ENCODE measurements at regions not wholly inside any gene's neighbourhood (a gene's known extent, or its start where the extent isn't known, plus 50 kb on each side); places are given as distances from the start of the nearest gene placed in this dataset.

- Histone ChIP-seq H3K79me2 (ENCODE audit: low read length) (no peaks in the 10 kb centered on the region), H3K4me2 (ENCODE audit: low read depth, low read length) (no peak overlapping the region), H3K9me3 (replicated peaks; ENCODE audit: insufficient read depth, low read length) (no peaks in the 10 kb centered on the region), H3K4me3 (ENCODE audit: low read length) (no peak overlapping the region), H4K20me1 (ENCODE audit: insufficient read depth, low read length) (no peaks in the 10 kb centered on the region), H2AFZ (ENCODE audit: low read length) (no peak overlapping the region), H3K4me1 (ENCODE audit: low read length) (0 out of 2 replicates have a peak, but pooled peaks cover 2% of the 10 kb centered on the region), H3K36me3 (replicated peaks; ENCODE audit: insufficient read depth, low read length) (no peaks in the 10 kb centered on the region), H3K9ac (ENCODE audit: low read length) (no peak overlapping the region), H3K27ac (ENCODE audit: low read length) (no peak overlapping the region), H3F3A (ENCODE audit: insufficient read depth, low read length) (no peaks in the 10 kb centered on the region), H3K9me2 (replicated peaks; ENCODE audit: insufficient read depth, low read length) (no peaks in the 10 kb centered on the region), H3K27me3 (replicated peaks; ENCODE audit: insufficient read depth, low read length) (no peaks in the 10 kb centered on the region)
- DNase-seq: no peak
- TF ChIP-seq EZH2phosphoT487 (IDR thresholded peaks at IDR 0.05; ENCODE audit: low read length): no peak
- no peak for TF ChIP-seq EZH2 (optimal IDR thresholded peaks at IDR 0.05; ENCODE audit: low read depth, low read length)
- TF ChIP-seq CTCF (IDR thresholded peaks at IDR 0.05; ENCODE audit: low read length): no peak
These were observed 224.0 kb upstream of the SIX2 start for GRCh38 chr2:45233301-45233700.

- TF ChIP-seq CTCF (IDR thresholded peaks at IDR 0.05; ENCODE audit: low read length): no peak
- TF ChIP-seq EZH2 (optimal IDR thresholded peaks at IDR 0.05; ENCODE audit: low read depth, low read length): no peak
- no peak for TF ChIP-seq EZH2phosphoT487 (IDR thresholded peaks at IDR 0.05; ENCODE audit: low read length)
- Histone ChIP-seq H3K4me3 (ENCODE audit: low read length) (no peak overlapping the region), H3K36me3 (replicated peaks; ENCODE audit: insufficient read depth, low read length) (no peaks in the 10 kb centered on the region), H3K79me2 (ENCODE audit: low read length) (no peaks in the 10 kb centered on the region), H3F3A (ENCODE audit: insufficient read depth, low read length) (no peaks in the 10 kb centered on the region), H4K20me1 (ENCODE audit: insufficient read depth, low read length) (no peaks in the 10 kb centered on the region), H3K4me2 (ENCODE audit: low read depth, low read length) (no peak overlapping the region), H2AFZ (ENCODE audit: low read length) (no peak overlapping the region), H3K9me3 (replicated peaks; ENCODE audit: insufficient read depth, low read length) (no peaks in the 10 kb centered on the region), H3K9me2 (replicated peaks; ENCODE audit: insufficient read depth, low read length) (no peaks in the 10 kb centered on the region), H3K27me3 (replicated peaks; ENCODE audit: insufficient read depth, low read length) (no peaks in the 10 kb centered on the region), H3K4me1 (ENCODE audit: low read length) (no peaks in the 10 kb centered on the region), H3K27ac (ENCODE audit: low read length) (no peak overlapping the region), H3K9ac (ENCODE audit: low read length) (no peak overlapping the region)
- no peak for DNase-seq
These were observed 223.6 kb upstream of the SIX2 start for GRCh38 chr2:45232818-45233217.

GRCh38 chr2:45229411-45229810, 220.2 kb upstream of the SIX2 start:
- H3K4me3 ChIP-seq (ENCODE audit: low read length): no peak overlapping the region
- no peak overlapping the region for H2AFZ ChIP-seq (ENCODE audit: low read length)
- no peaks in the 10 kb centered on the region for H3K36me3 ChIP-seq (replicated peaks; ENCODE audit: insufficient read depth, low read length)
- H3F3A ChIP-seq (ENCODE audit: insufficient read depth, low read length): no peaks in the 10 kb centered on the region
- 0 out of 2 replicates have a peak, but pooled peaks cover 4% of the 10 kb centered on the region for H3K4me1 ChIP-seq (ENCODE audit: low read length)
- TF ChIP-seq EZH2 (optimal IDR thresholded peaks at IDR 0.05; ENCODE audit: low read depth, low read length): no peak
- H3K27me3 ChIP-seq (replicated peaks; ENCODE audit: insufficient read depth, low read length): no peaks in the 10 kb centered on the region
- H3K4me2 ChIP-seq (ENCODE audit: low read depth, low read length): no peak overlapping the region
- no peak overlapping the region for H3K27ac ChIP-seq (ENCODE audit: low read length)
- H3K9me3 ChIP-seq (replicated peaks; ENCODE audit: insufficient read depth, low read length): no peaks in the 10 kb centered on the region
- H4K20me1 ChIP-seq (ENCODE audit: insufficient read depth, low read length): no peaks in the 10 kb centered on the region
- no peak overlapping the region for H3K9ac ChIP-seq (ENCODE audit: low read length)
- no peaks in the 10 kb centered on the region for H3K79me2 ChIP-seq (ENCODE audit: low read length)
- DNase-seq: no peak
- H3K9me2 ChIP-seq (replicated peaks; ENCODE audit: insufficient read depth, low read length): no peaks in the 10 kb centered on the region

- no peaks in the 10 kb centered on the region for H3K27me3 ChIP-seq (replicated peaks; ENCODE audit: insufficient read depth, low read length)
These were observed 218.1 kb upstream of the SIX2 start for GRCh38 chr2:45227347-45227746.

More at GRCh38 chr2:45227347-45227746, 218.1 kb upstream of the SIX2 start:
- Histone ChIP-seq H3K79me2 (ENCODE audit: low read length) (no peaks in the 10 kb centered on the region), H3K9ac (ENCODE audit: low read length) (no peak overlapping the region), H3K9me3 (replicated peaks; ENCODE audit: insufficient read depth, low read length) (no peaks in the 10 kb centered on the region), H3K4me2 (ENCODE audit: low read depth, low read length) (no peak overlapping the region), H3K36me3 (replicated peaks; ENCODE audit: insufficient read depth, low read length) (no peaks in the 10 kb centered on the region), H3K9me2 (replicated peaks; ENCODE audit: insufficient read depth, low read length) (no peaks in the 10 kb centered on the region), H3K27ac (ENCODE audit: low read length) (no peak overlapping the region), H2AFZ (ENCODE audit: low read length) (no peak overlapping the region), H3K4me3 (ENCODE audit: low read length) (no peak overlapping the region), H3F3A (ENCODE audit: insufficient read depth, low read length) (peaks cover 6% of the 10 kb centered on the region; the same call in 1 of the 2 replicates), H4K20me1 (ENCODE audit: insufficient read depth, low read length) (no peaks in the 10 kb centered on the region), H3K4me1 (ENCODE audit: low read length) (peaks cover 13% of the 10 kb centered on the region; the same call in 1 of the 2 replicates)
- no peak for DNase-seq
- TF ChIP-seq CTCF (IDR thresholded peaks at IDR 0.05; ENCODE audit: low read length) (no peak), EZH2 (optimal IDR thresholded peaks at IDR 0.05; ENCODE audit: low read depth, low read length) (no peak), EZH2phosphoT487 (IDR thresholded peaks at IDR 0.05; ENCODE audit: low read length) (no peak)
